ENCODE measurements at regions not wholly inside any gene's neighbourhood (a gene's known extent, or its start where the extent isn't known, plus 50 kb on each side); places are given as distances from the start of the nearest gene placed in this dataset.

GRCh38 chr12:65619018-65619417, 205.3 kb upstream of the HMGA2 start:
- Histone ChIP-seq H3K27me3 (peaks cover 8% of the 10 kb centered on the region), H3K9me3 (no peaks in the 10 kb centered on the region), H3K27ac (no peak overlapping the region), H3K36me3 (no peaks in the 10 kb centered on the region), H3K4me3 (no peak overlapping the region), H3K4me1 (no peaks in the 10 kb centered on the region)
- TF ChIP-seq POLR2AphosphoS5 (IDR thresholded peaks at IDR 0.05): no peak
- TF ChIP-seq, protein P1, sequence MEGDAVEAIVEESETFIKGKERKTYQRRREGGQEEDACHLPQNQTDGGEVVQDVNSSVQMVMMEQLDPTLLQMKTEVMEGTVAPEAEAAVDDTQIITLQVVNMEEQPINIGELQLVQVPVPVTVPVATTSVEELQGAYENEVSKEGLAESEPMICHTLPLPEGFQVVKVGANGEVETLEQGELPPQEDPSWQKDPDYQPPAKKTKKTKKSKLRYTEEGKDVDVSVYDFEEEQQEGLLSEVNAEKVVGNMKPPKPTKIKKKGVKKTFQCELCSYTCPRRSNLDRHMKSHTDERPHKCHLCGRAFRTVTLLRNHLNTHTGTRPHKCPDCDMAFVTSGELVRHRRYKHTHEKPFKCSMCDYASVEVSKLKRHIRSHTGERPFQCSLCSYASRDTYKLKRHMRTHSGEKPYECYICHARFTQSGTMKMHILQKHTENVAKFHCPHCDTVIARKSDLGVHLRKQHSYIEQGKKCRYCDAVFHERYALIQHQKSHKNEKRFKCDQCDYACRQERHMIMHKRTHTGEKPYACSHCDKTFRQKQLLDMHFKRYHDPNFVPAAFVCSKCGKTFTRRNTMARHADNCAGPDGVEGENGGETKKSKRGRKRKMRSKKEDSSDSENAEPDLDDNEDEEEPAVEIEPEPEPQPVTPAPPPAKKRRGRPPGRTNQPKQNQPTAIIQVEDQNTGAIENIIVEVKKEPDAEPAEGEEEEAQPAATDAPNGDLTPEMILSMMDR (IDR thresholded peaks at IDR 0.05): no peak
- TF ChIP-seq POLR2A (IDR thresholded peaks at IDR 0.05): no peak
- TF ChIP-seq EP300 (IDR thresholded peaks at IDR 0.05): no peak
- WGBS: 87% methylated on average over 4 of the region's 4 CpGs
- no peak for DNase-seq (ENCODE audit: low spot score in 2 of 2)

GRCh38 chr12:65620046-65620445, 204.2 kb upstream of the HMGA2 start:
- Histone ChIP-seq H3K4me3 (no peak overlapping the region), H3K27ac (no peak overlapping the region), H3K4me1 (no peaks in the 10 kb centered on the region), H3K9me3 (no peaks in the 10 kb centered on the region), H3K36me3 (no peaks in the 10 kb centered on the region), H3K27me3 (peaks cover 8% of the 10 kb centered on the region)
- TF ChIP-seq POLR2AphosphoS5 (IDR thresholded peaks at IDR 0.05) (no peak), POLR2A (IDR thresholded peaks at IDR 0.05) (no peak), EP300 (IDR thresholded peaks at IDR 0.05) (no peak)
- TF ChIP-seq, protein P1 (IDR thresholded peaks at IDR 0.05): no peak
- DNase-seq (ENCODE audit: low spot score in 2 of 2): no peak
- 56% methylated on average over 1 of the region's 1 CpG for WGBS

- H3K4me3 ChIP-seq: no peak overlapping the region
- no peak for DNase-seq (ENCODE audit: low spot score in 2 of 2)
- TF ChIP-seq EP300 (IDR thresholded peaks at IDR 0.05): no peak
- TF ChIP-seq, protein P1 (IDR thresholded peaks at IDR 0.05): no peak
- TF ChIP-seq POLR2AphosphoS5 (IDR thresholded peaks at IDR 0.05): no peak
- no peak for TF ChIP-seq POLR2A (IDR thresholded peaks at IDR 0.05)
- H3K36me3 ChIP-seq: no peaks in the 10 kb centered on the region
- peaks cover 5% of the 10 kb centered on the region for H3K27me3 ChIP-seq
- H3K27ac ChIP-seq: no peak overlapping the region
- no peaks in the 10 kb centered on the region for H3K4me1 ChIP-seq
- WGBS: 91% methylated on average over 6 of the region's 6 CpGs
- H3K9me3 ChIP-seq: no peaks in the 10 kb centered on the region
Observed at GRCh38 chr12:65622056-65622455, 202.2 kb upstream of the HMGA2 start.

GRCh38 chr12:65623507-65623906, 200.8 kb upstream of the HMGA2 start:
- Histone ChIP-seq H3K36me3 (no peaks in the 10 kb centered on the region), H3K27ac (no peak overlapping the region), H3K4me3 (no peak overlapping the region), H3K4me1 (no peaks in the 10 kb centered on the region), H3K27me3 (peaks cover 5% of the 10 kb centered on the region), H3K9me3 (no peaks in the 10 kb centered on the region)
- TF ChIP-seq POLR2A (IDR thresholded peaks at IDR 0.05) (no peak), EP300 (IDR thresholded peaks at IDR 0.05) (no peak)
- DNase-seq (ENCODE audit: low spot score in 2 of 2): no peak
- WGBS: 81% methylated on average over 1 of the region's 1 CpG

DNA sequence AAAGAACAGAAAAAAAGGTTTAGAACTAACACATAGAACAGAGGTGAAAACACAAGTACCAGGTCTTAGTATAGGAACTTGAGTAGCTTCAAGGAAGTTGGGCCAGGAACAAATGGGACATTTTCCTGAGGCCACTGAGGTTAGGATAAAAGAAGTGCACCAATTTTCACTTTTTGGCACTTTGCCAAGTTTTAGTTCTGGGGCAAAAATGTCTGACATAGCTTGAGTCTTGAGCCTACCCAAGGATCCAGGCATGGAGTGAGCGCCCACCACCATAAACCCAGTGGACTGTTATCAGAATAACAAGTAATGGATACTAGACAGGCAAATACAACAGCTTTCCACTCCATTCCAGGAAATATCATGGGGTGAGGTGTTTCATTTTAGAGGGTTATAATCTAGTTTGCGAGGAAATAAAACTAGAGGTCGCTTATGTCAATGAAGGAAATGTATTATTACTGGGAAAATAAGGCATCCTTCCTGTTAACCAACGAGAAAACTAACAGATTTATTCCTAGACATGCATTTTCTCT, 199.7 kb upstream of the HMGA2 start:
- H3K4me1 ChIP-seq: no peaks in the 10 kb centered on the region
- H3K4me3 ChIP-seq: no peak overlapping the region
- H3K27me3 ChIP-seq: peaks cover 5% of the 10 kb centered on the region
- H3K36me3 ChIP-seq: no peaks in the 10 kb centered on the region
- H3K27ac ChIP-seq: no peak overlapping the region
- TF ChIP-seq POLR2AphosphoS5 (IDR thresholded peaks at IDR 0.05) (no peak), POLR2A (IDR thresholded peaks at IDR 0.05) (no peak), EP300 (IDR thresholded peaks at IDR 0.05) (no peak)
- no peak for DNase-seq (ENCODE audit: low spot score in 2 of 2)
- WGBS: 84% methylated on average over 4 of the region's 4 CpGs
- no peaks in the 10 kb centered on the region for H3K9me3 ChIP-seq

- TF ChIP-seq, protein P1 (IDR thresholded peaks at IDR 0.05): no peak
- TF ChIP-seq POLR2A (IDR thresholded peaks at IDR 0.05) (no peak), POLR2AphosphoS5 (IDR thresholded peaks at IDR 0.05) (no peak), EP300 (IDR thresholded peaks at IDR 0.05) (no peak)
- H3K4me1 ChIP-seq: peaks cover 23% of the 10 kb centered on the region
- no peaks in the 10 kb centered on the region for H3K36me3 ChIP-seq
- no peaks in the 10 kb centered on the region for H3K27me3 ChIP-seq
- H3K4me3 ChIP-seq: no peak overlapping the region
- no peak overlapping the region for H3K27ac ChIP-seq
- no peak for DNase-seq (ENCODE audit: low spot score in 2 of 2)
- H3K9me3 ChIP-seq: no peaks in the 10 kb centered on the region
Observed at GRCh38 chr12:65628061-65628460, 196.2 kb upstream of the HMGA2 start.
